GM19324 (cell line): ENCODE measurements at regions not wholly inside any gene's neighbourhood (a gene's known extent, or its start where the extent isn't known, plus 50 kb on each side); places are given as distances from the start of the nearest gene placed in this dataset.
"Not testable (repeated sequence)": the region's sequence is repeated elsewhere in the genome, so short reads cannot be mapped to it uniquely, and the experiment has no call there.

Experiments
- ATAC-seq: cut with Tn5 transposase; IDR thresholded peaks from one replicate; pipeline ENCODE4 v1.9.1; 2021; ENCODE audit warnings: mild to moderate bottlenecking, moderate library complexity; ENCODE audit not compliant: unreplicated experiment, low FRiP score

- ATAC-seq = no peak
Observed at GRCh38 chr12:74671421-74671820, 133.8 kb downstream of the ATXN7L3B start.

DNA sequence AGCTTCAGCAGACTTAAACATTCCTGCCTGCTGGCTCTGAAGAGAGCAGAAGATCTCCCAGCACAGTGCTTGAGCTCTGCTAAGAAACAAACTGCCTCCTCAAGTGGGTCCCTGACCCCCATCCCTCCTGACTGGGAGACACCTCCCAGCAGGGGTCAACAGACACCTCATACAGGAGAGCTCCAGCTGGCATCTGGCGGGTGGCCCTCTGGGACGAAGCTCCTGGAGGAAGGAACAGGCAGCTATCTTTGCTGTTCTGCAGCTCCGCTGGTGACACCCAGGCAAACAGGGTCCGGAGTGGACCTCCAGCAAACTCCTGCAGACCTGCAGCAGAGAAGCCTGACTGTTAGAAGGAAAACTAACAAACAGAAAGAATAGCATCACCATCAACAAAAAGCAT, 139.3 kb downstream of the ATXN7L3B start:
- not testable (repeated sequence) for ATAC-seq

DNA sequence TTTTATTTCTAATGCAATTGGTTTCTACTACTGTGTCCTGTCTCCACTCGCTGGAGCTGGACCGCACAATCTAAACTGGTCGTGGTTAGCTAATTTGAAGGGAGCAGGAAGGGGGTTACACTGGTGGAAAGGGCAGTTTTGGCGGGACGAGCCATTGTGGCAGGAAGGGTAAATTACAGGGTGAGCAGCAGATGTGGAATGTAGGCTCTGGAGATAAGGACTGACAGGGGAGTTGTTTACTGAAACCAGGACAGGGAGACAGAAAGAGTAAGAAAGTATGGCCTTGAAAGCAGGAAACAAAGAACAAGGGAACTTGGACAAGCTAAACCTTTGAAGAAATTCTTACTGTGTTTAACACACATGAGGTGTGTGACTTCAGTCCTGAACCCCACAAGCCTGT, 147.8 kb downstream of the ATXN7L3B start:
- no peak for ATAC-seq

GRCh38 chr12:74689071-74689655, 151.5 kb downstream of the ATXN7L3B start:
- no peak for ATAC-seq

DNA sequence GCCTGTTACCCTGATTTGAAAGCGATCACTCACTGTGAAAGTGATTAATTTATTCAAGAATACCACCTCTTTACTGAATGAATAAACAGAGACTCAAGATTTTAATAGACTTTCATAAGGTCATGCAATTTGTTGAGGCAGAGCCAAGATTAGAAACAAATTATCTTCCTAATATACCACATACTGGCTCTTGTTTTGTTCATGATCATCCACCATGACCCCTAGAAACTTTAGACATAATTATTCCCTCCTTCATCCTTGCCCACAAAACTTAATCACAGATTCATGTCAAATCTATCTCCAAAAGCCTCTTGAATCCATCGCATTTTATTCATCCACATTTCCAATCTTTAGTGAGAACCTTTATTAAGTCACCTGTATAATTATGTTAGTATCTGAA, 152.3 kb downstream of the ATXN7L3B start:
- ATAC-seq = no peak

DNA sequence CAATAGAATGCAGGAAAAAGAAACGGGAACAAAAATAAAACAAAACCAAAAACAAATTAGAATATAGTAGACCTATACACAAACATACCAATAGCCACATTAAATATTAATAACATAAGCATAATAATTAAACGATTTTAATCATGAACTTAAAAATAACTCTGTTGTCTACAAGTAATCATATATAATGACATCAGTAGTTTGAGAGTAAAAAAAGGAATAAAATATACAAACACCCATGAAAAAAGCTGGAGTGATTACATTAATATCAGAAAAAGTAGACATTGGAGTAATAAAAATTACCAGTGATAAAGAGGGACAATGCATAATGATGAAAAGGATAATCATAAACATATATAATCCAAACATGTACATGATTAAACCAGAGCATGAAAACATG, 181.8 kb downstream of the ATXN7L3B start:
- no peak for ATAC-seq

DNA sequence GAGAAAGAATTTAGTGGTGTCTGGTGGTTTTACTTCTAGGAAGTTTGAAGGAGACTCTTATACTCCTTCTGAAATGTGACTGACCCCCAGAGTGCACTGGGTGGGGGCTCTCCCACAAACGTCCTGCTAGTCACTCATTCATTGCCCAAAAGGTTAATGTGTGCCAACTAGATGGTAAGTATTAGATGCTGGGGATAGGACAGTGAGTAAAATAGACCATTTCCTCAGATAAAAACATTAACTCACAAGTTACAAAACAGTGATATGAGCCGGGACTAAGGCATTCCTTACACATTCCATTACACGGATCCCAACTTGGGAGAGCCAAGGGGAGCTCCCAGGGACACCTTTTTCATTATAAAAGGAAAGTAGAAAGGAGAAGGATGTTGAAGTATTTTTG, 185.1 kb downstream of the ATXN7L3B start:
- no peak for ATAC-seq

- ATAC-seq = no peak
Observed at GRCh38 chr12:74725154-74725553, 187.5 kb downstream of the ATXN7L3B start.

DNA sequence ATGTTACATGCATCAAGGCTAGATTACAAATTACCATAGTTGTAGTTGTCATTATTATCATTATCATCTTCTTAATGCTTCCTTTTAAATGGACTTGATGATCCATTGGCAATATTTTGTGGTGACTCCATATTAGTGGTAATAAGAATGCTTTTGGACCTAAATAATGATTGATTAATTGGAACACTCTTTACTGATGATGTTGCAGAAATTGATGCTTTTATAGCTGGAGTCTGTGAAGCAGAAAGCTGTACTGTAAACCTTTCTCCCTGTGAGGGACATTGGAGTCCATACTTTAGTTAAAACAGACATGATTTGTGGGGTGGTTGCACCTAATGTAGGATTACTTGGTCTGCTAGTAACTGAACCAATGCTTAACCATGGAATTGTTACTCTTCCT, 190.4 kb downstream of the ATXN7L3B start:
- no peak for ATAC-seq

- ATAC-seq = no peak
Observed at GRCh38 chr12:74732164-74732784, 194.6 kb downstream of the ATXN7L3B start.

- no peak for ATAC-seq
Observed at GRCh38 chr12:74732826-74733225, 195.2 kb downstream of the ATXN7L3B start.

- no peak for ATAC-seq
Observed at GRCh38 chr12:74741112-74741511, 203.5 kb downstream of the ATXN7L3B start.

DNA sequence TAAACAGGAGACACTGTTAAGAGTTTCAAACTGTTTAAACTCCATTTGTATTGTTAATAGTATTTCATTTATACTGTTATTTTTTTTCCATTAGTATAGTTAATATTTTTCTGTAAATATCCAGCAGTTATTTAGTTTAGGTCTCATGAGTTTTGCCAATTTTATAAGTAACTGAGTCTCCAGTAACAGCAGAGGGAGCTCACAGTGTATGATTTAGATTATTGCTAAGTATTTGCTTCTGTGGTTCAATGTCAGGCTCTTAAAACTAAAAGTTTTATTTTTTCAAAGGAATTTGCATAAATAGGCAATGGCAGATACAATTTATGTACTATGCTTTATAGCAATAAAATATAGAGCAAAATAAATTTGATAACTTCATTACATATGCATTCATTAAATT, 209.7 kb downstream of the ATXN7L3B start:
- ATAC-seq = no peak

DNA sequence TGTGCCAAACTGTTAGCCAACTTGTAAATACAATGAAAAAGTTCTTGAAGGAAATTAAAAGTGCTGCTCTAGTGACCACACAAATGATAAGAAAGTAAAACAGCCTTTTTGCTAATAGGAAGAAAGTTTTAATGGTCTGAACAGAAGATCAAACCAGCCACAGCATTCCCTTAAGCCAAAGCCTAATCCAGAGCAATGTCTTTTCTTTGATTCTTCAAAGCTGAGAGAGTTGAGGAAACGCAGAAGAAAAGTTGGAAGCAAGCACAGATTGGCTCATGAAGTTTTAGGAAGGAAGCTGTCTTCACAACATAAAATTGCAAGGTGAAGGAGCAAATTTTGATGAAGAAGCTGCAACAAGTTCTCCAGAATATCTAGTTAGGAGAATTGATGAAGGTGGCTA, 213.8 kb downstream of the ATXN7L3B start:
- no peak for ATAC-seq

- no peak for ATAC-seq
Observed at GRCh38 chr12:74752215-74752614, 214.6 kb downstream of the ATXN7L3B start.

GRCh38 chr12:74770552-74770951, 232.9 kb downstream of the ATXN7L3B start:
- ATAC-seq = no peak

- no peak for ATAC-seq
Observed at GRCh38 chr12:74775276-74775675, 237.6 kb downstream of the ATXN7L3B start.

DNA sequence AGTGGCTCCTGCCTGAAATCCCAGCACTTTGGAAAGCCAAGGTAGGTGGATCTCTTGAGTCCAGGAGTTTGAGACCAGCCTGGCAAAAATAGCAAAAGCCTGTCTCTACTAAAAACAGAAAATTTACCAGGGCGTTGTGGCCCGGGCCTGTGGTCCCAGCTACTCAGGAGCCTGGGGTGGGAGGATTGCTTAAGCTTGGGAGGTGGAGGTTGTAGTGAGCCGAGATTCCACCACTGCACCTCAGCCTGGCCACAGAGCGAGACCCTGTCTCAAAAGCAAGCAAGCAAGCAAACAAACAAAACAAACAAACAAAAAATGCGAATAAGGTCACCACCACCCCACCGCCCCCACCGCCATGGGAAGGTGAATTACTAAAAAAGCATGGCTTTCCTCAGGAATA, 238.7 kb downstream of the ATXN7L3B start:
- ATAC-seq = no peak

DNA sequence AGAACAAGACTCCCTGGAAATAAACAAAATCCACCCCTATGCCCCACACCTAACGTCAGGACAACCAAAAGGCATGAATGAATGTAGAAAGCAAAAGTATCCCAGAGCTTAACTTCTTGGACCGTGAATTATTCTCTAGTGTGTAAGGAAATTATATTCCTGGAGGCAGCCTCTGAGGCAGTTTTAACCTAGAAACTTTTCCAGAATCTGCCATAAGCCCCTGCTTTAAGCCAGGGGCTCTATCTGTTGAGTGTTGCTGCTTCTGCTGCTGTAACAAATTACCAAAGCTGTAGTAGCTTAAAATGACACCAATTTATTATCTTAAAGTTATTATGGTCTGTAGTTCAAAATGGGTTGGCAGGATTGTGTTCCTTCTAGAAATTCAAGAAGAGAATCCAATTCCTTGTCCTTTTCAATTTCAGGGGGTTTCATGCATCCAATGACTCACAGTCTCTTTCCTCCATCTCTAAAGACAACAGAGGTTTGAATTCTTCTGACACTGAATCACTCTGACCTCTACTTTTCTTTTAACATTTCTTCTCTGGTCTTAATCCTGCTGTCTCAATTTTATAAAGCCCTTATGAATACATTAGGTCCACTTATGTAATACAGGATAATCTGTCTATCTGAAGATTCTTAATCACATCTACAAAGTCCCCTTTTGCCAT, 242.7 kb downstream of the ATXN7L3B start:
- ATAC-seq = no peak

- not testable (repeated sequence) for ATAC-seq
Observed at GRCh38 chr12:74780850-74781241, 243.2 kb downstream of the ATXN7L3B start.

DNA sequence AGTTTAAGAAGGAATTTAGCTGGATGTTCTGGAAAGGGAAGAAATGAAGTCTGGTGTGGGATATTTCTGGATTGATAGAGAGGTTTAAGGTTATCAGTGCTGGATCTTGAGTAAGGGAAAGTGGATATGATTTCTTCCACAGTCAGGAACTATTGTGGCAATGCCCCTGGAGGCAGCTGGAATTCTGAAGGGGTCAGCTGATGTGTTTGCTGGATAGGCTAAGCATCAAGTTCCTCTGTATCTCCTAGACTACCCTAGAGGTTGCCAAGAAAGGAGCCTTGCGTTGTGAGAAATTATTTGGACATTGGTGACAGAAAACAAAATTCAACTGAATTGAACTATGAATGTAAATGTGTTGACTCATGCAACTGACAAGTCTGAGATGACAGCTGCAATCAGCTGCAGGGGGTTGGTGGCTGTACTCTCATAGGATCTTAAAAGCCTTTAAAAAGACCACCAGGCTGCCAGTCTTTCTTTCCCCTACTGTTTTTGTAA, 244.4 kb downstream of the ATXN7L3B start:
- ATAC-seq = no peak

GRCh38 chr12:74790931-74791330, 253.3 kb downstream of the ATXN7L3B start:
- ATAC-seq = no peak
